ENCODE measurements at regions not wholly inside any gene's neighbourhood (a gene's known extent, or its start where the extent isn't known, plus 50 kb on each side); places are given as distances from the start of the nearest gene placed in this dataset.

GRCh38 chr7:372546-372931 is 82.6 kb downstream of the FOXL3 start:
- TF ChIP-seq CTCF (IDR thresholded peaks at IDR 0.05) = no peak
- no peak for TF ChIP-seq POLR2A (IDR thresholded peaks at IDR 0.05)

Data from adrenal gland (tissue), 5 donors.